Upper lobe of left lung (tissue), 6 donors: ENCODE measurements at regions not wholly inside any gene's neighbourhood (a gene's known extent, or its start where the extent isn't known, plus 50 kb on each side); places are given as distances from the start of the nearest gene placed in this dataset.

Source experiments
- ATAC-seq, 2 donors: fragments of 200-7000 bp; cut with Tn5 transposase; one replicate each; pipeline ENCODE4 v1.9.1; 2022; ENCODE audit warnings: mild to moderate bottlenecking in 2 of 2, moderate library complexity in 2 of 2; ENCODE audit not compliant: low FRiP score in 2 of 2
- DNase-seq, 2 donors: peaks; one replicate each; pipeline ENCODE4 v3.0.0-alpha.2; 2019 to 2020
- H3K27ac ChIP-seq, 4 donors: fragments of 200-600 bp; sonication (generic); one replicate each; pipeline ENCODE4 v1.5.1; 2016 to 2019
- H3K27me3 ChIP-seq, 4 donors: fragments of 200-600 bp; sonication (generic); one replicate each; pipeline ENCODE4 v1.5.1; 2017 to 2019
- H3K36me3 ChIP-seq, 4 donors: fragments of 200-600 bp; sonication (generic); one replicate each; pipeline ENCODE4 v1.5.1; 2016 to 2019
- H3K4me1 ChIP-seq, 4 donors: fragments of 200-600 bp; sonication (generic); one replicate each; pipeline ENCODE4 v1.5.1; 2018 to 2019
- H3K4me3 ChIP-seq, 4 donors: fragments of 200-600 bp; sonication (generic); one replicate each; pipeline ENCODE4 v1.5.1; 2017 to 2019; ENCODE audit warnings: mild to moderate bottlenecking in 2 of 4, moderate library complexity in 1 of 4
- H3K9me3 ChIP-seq, 4 donors: fragments of 200-600 bp; sonication (generic); one replicate each; pipeline ENCODE4 v1.5.1; 2018 to 2019
- EP300 ChIP-seq, 4 donors: sonication (generic); formaldehyde crosslinking; IDR thresholded peaks; one replicate each; pipeline ENCODE4 v1.5.1; 2017; ENCODE audit warnings: antibody characterized with exemption in 4 of 4, control low read depth in 2 of 4
- POLR2A ChIP-seq, 4 donors: fragments of 450-650 bp; IDR thresholded peaks; one replicate each; pipeline ENCODE4 v1.5.1; 2016 to 2017; ENCODE audit warnings: antibody characterized with exemption in 4 of 4, mild to moderate bottlenecking in 2 of 4
- POLR2AphosphoS5 ChIP-seq, 2 donors: sonication (generic); formaldehyde crosslinking; IDR thresholded peaks; one replicate each; pipeline ENCODE4 v1.5.1; 2017; ENCODE audit warnings: antibody characterized with exemption in 2 of 2
- WGBS, 2 donors: methylation state at CpG; one replicate each; pipeline ENCODE4 v1.1.5; 2017 to 2018; 5-methylcytosine and 5-hydroxymethylcytosine counted together
- TF ChIP-seq, protein P1 (sequence below), 6 experiments: fragments of 450-650 bp in 4 of 6; fragments of 200-600 bp in 2 of 6; sonication (generic) in 2 of 6; IDR thresholded peaks; one replicate each; pipeline ENCODE4 v1.5.1; 2016 to 2019; ENCODE audit warnings: antibody characterized with exemption in 6 of 6
- donor health status: DM: no; HTN: no; CAD: no; lungs with moderate emphysema.
- donor health status: DM: no; HTN: yes; CAD: no; lungs with severe emphysema.

DNA sequence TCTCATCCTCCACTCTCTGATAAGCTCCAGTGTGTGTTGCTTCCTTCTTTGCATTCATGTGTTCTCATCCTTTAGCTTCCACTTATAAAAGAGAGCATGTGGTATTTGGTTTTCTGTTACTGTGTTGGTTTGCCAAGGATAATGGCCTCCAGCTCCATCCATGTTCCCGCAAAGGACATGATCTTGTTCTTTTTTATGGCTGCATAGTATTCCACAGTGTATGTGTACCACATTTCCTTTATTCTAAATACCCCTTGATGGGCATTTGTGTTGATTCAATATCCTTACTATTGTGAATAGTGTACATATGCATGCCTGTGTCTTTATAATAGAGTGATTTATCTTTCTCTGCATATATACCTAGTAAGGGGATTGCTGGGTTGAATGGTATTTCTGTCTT lies 155.1 kb downstream of the DCK start:
- WGBS, 2 donors: 93 to 100% methylated on average over 1 of the region's 1 CpG
- H3K4me1 ChIP-seq: no peaks in the 10 kb centered on the region
- H3K9me3 ChIP-seq: peaks cover 0 to 4% (median 0%) of the 10 kb centered on the region in 4 donors
- H3K36me3 ChIP-seq: no peaks in the 10 kb centered on the region
- ATAC-seq (no peak), DNase-seq (no peak)
- TF ChIP-seq POLR2A (IDR thresholded peaks at IDR 0.05) (no peak), EP300 (IDR thresholded peaks at IDR 0.05) (no peak), POLR2AphosphoS5 (IDR thresholded peaks at IDR 0.05) (no peak)
- TF ChIP-seq, protein P1, sequence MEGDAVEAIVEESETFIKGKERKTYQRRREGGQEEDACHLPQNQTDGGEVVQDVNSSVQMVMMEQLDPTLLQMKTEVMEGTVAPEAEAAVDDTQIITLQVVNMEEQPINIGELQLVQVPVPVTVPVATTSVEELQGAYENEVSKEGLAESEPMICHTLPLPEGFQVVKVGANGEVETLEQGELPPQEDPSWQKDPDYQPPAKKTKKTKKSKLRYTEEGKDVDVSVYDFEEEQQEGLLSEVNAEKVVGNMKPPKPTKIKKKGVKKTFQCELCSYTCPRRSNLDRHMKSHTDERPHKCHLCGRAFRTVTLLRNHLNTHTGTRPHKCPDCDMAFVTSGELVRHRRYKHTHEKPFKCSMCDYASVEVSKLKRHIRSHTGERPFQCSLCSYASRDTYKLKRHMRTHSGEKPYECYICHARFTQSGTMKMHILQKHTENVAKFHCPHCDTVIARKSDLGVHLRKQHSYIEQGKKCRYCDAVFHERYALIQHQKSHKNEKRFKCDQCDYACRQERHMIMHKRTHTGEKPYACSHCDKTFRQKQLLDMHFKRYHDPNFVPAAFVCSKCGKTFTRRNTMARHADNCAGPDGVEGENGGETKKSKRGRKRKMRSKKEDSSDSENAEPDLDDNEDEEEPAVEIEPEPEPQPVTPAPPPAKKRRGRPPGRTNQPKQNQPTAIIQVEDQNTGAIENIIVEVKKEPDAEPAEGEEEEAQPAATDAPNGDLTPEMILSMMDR (IDR thresholded peaks at IDR 0.05): no peak
- no peak overlapping the region for H3K4me3 ChIP-seq
- no peak overlapping the region for H3K27ac ChIP-seq
- no peaks in the 10 kb centered on the region for H3K27me3 ChIP-seq

DNA sequence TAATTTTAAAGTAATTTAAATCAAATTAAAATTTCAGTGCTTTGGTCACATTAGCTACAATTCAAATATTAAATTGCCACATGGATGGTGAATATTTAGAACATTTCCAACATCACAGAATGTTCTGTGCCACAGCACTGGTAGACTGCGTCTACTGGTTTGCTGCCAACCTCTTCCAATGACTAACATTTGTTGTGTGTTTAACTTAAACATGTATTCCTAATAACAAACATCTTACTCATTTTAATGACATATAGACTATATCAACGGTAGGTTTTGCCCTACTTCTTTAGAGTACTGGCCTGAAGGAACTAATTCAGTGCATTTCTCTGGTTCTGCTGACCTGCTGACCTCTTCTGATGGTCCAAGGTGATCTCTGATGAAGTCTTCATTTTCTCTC lies 157.6 kb downstream of the DCK start:
- Histone ChIP-seq H3K4me3 (no peak overlapping the region), H3K27me3 (no peaks in the 10 kb centered on the region), H3K4me1 (no peaks in the 10 kb centered on the region), H3K9me3 (peaks cover 0 to 4% (median 0%) of the 10 kb centered on the region in 4 donors), H3K27ac (no peak overlapping the region), H3K36me3 (no peaks in the 10 kb centered on the region)
- TF ChIP-seq, protein P1 (IDR thresholded peaks at IDR 0.05): no peak
- TF ChIP-seq EP300 (IDR thresholded peaks at IDR 0.05) (no peak), POLR2AphosphoS5 (IDR thresholded peaks at IDR 0.05) (no peak), POLR2A (IDR thresholded peaks at IDR 0.05) (no peak)
- ATAC-seq (no peak), DNase-seq (no peak)
- WGBS, 2 donors: 77 to 80% methylated on average over 2 of the region's 2 CpGs

DNA sequence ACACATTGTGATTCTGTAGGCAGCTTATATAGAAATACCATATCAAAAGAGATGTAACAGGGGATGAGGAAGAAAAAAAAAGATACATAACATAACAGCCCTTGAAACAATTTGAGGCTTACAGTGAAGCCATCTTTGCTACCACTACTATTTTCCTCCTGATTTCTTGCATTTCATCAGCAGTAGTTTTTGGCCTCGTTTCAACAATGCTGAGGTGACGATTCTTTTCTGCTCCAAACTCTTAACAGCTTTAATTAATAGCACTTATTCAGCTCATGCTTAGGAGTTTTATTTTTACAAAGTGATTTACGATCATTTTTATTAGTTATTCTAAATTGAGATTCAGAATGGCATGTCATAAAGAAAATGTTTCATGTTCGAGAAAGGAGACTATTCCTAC lies 163.2 kb downstream of the DCK start:
- no peak for TF ChIP-seq EP300 (IDR thresholded peaks at IDR 0.05)
- no peak for TF ChIP-seq POLR2A (IDR thresholded peaks at IDR 0.05)
- TF ChIP-seq, protein P1 (IDR thresholded peaks at IDR 0.05): no peak
- TF ChIP-seq POLR2AphosphoS5 (IDR thresholded peaks at IDR 0.05): no peak
- no peak for ATAC-seq
- WGBS, 2 donors: 40 to 48% methylated on average over 4 of the region's 4 CpGs

DNA sequence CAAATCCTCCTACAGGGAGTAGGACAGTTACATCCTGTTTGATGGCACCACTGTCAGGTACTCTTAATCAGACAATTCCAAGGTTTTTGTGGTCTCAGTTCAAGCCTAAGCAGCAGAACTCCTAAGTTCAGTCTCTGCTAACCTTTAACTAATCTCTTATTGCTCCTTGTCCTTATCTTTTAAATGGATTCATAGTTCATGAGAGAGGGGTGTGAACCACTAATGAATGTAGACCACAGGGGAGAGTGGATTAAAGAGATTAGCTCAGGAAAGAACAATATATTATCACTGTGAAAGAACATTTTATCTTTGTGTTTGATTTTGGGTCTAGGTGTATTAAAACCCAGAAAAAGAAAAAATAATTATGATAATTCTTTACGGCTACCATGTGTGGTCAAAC lies 168.9 kb downstream of the DCK start:
- H3K27me3 ChIP-seq: no peaks in the 10 kb centered on the region
- no peaks in the 10 kb centered on the region for H3K36me3 ChIP-seq
- TF ChIP-seq POLR2AphosphoS5 (IDR thresholded peaks at IDR 0.05) (no peak), EP300 (IDR thresholded peaks at IDR 0.05) (no peak), POLR2A (IDR thresholded peaks at IDR 0.05) (no peak)
- TF ChIP-seq, protein P1 (IDR thresholded peaks at IDR 0.05): no peak
- H3K9me3 ChIP-seq: no peaks in the 10 kb centered on the region
- WGBS, 2 donors: 96 to 97% methylated on average over 1 of the region's 1 CpG
- no peak overlapping the region for H3K27ac ChIP-seq
- no peak for DNase-seq
- no peak overlapping the region for H3K4me3 ChIP-seq
- no peaks in the 10 kb centered on the region for H3K4me1 ChIP-seq
- no peak for ATAC-seq

More for the DNA sequence above, 163.2 kb downstream of the DCK start:
- Histone ChIP-seq H3K36me3 (no peaks in the 10 kb centered on the region), H3K27me3 (no peaks in the 10 kb centered on the region), H3K4me3 (no peak overlapping the region), H3K4me1 (no peaks in the 10 kb centered on the region), H3K9me3 (no peaks in the 10 kb centered on the region), H3K27ac (no peak overlapping the region)
- DNase-seq: no peak

DNA sequence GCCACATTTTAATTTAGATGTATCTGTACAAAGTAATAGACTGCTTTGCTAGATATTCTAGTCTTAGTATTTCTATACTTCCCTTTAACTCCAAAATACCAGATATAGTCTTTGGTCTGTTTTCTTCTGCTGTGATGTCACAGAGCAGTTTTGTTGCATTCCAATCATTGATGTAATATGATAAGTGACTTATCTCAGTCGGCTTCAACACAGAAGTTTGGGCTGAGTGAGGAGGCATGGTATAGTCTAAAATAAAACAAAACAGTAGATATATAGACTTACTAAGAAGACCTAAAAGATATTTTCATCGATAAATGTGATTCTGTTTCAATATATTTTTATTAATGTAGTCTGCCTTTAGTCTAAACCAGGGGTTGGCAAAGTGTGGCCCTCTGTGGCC lies 169.9 kb downstream of the DCK start:
- DNase-seq: no peak
- H3K36me3 ChIP-seq: no peaks in the 10 kb centered on the region
- no peak overlapping the region for H3K27ac ChIP-seq
- no peaks in the 10 kb centered on the region for H3K4me1 ChIP-seq
- no peaks in the 10 kb centered on the region for H3K9me3 ChIP-seq
- no peaks in the 10 kb centered on the region for H3K27me3 ChIP-seq
- no peak for ATAC-seq
- H3K4me3 ChIP-seq: no peak overlapping the region
- TF ChIP-seq POLR2A (IDR thresholded peaks at IDR 0.05): no peak
- TF ChIP-seq, protein P1 (IDR thresholded peaks at IDR 0.05): no peak
- TF ChIP-seq POLR2AphosphoS5 (IDR thresholded peaks at IDR 0.05): no peak
- no peak for TF ChIP-seq EP300 (IDR thresholded peaks at IDR 0.05)
- WGBS, 2 donors: 74 to 77% methylated on average over 2 of the region's 2 CpGs
